ENCODE measurements at regions not wholly inside any gene's neighbourhood (a gene's known extent, or its start where the extent isn't known, plus 50 kb on each side); places are given as distances from the start of the nearest gene placed in this dataset.

DNA sequence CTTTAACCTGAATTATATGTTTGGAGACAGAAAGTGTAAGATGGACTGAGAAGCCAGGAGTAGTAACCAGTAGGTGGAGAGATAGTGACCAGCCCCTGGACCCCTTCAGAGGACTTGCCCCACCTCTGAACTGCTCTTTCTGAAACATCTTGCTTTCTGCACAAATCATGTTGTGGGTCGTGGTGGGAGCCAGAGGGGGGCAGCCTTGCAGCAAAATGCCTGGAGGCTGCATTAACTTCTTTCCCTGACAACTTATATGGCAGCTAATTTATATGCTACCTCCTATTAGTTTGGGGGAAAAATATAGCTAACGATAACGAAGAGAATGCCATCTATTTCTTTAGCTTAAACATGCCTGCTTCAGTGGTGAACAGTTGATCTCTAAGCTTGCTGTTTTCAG lies 859.8 kb downstream of the MAFB start:
- Histone ChIP-seq H3K27me3 (peaks cover 0 to 4% (median 0%) of the 10 kb centered on the region in 7 donors), H3K36me3 (no peaks in the 10 kb centered on the region), H3K27ac (no peak overlapping the region), H3K9me3 (no peaks in the 10 kb centered on the region), H3K4me1 (peaks cover 0 to 10% (median 0%) of the 10 kb centered on the region in 9 donors), H3K4me3 (no peak overlapping the region)
- WGBS, 2 donors = 47 to 49% methylated on average over 3 of the region's 3 CpGs
- ATAC-seq (peak in 1 of 8 donors; percentile 61), DNase-seq (peak; percentile 11 to 18)
- TF ChIP-seq, protein P1, sequence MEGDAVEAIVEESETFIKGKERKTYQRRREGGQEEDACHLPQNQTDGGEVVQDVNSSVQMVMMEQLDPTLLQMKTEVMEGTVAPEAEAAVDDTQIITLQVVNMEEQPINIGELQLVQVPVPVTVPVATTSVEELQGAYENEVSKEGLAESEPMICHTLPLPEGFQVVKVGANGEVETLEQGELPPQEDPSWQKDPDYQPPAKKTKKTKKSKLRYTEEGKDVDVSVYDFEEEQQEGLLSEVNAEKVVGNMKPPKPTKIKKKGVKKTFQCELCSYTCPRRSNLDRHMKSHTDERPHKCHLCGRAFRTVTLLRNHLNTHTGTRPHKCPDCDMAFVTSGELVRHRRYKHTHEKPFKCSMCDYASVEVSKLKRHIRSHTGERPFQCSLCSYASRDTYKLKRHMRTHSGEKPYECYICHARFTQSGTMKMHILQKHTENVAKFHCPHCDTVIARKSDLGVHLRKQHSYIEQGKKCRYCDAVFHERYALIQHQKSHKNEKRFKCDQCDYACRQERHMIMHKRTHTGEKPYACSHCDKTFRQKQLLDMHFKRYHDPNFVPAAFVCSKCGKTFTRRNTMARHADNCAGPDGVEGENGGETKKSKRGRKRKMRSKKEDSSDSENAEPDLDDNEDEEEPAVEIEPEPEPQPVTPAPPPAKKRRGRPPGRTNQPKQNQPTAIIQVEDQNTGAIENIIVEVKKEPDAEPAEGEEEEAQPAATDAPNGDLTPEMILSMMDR (IDR thresholded peaks at IDR 0.05) = peak in 7 of 9 donors; percentile 24 to 49 (median 39)
- intact Hi-C loops (cut with DNase I) = loop anchor here in 1 of 10 donors (2.0 kb wide), 1 partner anchor 20 kb away; no protein-coding TSS in a partner anchor

DNA sequence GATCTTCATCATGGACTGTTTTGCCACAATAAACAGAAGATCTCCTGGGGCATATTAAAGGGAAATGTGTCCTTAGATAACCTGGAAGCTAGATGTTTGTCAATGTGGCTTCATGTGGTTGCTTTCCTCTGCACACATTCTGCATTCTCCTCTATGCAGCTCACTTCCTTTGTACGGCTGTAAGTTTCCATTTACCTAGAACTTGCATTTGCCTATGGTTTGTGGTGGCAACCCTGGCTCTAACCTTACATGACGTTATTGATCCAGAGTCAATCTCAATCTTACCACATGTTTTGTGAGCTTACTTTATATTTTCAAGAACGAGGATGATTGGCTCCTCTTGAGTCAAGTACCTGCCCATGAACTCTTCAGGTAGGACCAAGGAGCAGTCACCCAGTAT lies 863.1 kb downstream of the MAFB start:
- DNase-seq (no peak), ATAC-seq (no peak)
- no peak overlapping the region for H3K27ac ChIP-seq
- TF ChIP-seq, protein P1 (IDR thresholded peaks at IDR 0.05) = no peak
- WGBS, 2 donors = 66 to 68% methylated on average over 3 of the region's 3 CpGs
- peaks cover 0 to 15% (median 0%) of the 10 kb centered on the region in 9 donors for H3K4me1 ChIP-seq
- H3K27me3 ChIP-seq = peaks cover 0 to 4% (median 0%) of the 10 kb centered on the region in 7 donors
- intact Hi-C loops (cut with DNase I) = no loop called here
- H3K36me3 ChIP-seq = no peaks in the 10 kb centered on the region
- no peaks in the 10 kb centered on the region for H3K9me3 ChIP-seq
- H3K4me3 ChIP-seq = no peak overlapping the region

DNA sequence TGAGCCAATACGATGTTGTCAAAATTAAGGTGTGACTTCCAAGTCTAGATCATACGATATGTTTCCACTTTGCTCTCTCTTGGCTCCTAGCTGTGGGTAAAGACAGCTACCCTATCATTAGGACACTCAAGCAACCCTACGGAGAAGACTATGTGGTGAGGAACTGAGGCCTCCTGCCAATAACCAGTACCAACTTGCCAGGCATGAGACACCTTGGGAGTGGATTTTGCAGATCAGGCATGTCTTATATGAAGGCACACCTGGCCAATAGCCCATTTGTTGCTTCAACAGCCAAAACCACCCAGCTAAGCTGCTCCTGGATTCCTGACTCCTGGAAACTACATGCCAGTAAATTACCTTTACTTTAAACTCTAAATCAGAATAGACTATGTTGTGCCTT lies 863.4 kb downstream of the DHX35 start:
- intact Hi-C loops (cut with DNase I) = no loop called here
- TF ChIP-seq, protein P1 (IDR thresholded peaks at IDR 0.05) = no peak

DNA sequence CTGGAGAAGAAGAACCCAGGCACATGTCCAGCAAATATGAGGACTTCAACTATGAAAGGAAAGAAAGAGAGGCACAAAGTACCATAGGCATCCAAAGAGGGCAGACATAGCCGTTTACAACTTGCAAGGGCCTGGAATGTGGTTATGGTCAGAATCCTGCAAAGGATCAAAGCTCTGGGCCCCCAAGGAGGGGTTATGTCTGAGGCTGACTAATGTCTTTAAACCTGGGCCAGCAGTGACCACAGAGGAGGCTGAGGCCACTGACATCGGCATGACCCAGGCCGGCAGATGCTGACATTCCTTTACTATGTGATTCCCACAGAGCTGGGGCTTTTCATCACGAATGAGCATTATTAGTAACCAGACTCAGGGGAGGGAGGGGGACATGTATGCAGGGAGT lies 861.1 kb downstream of the DHX35 start:
- intact Hi-C loops (cut with DNase I) = no loop called here
- Histone ChIP-seq H3K9me3 (no peaks in the 10 kb centered on the region), H3K27ac (no peak overlapping the region), H3K36me3 (no peaks in the 10 kb centered on the region), H3K4me1 (peaks cover 0 to 10% (median 0%) of the 10 kb centered on the region in 9 donors), H3K4me3 (no peak overlapping the region), H3K27me3 (peaks cover 0 to 4% (median 0%) of the 10 kb centered on the region in 7 donors)
- WGBS, 2 donors = 52 to 73% methylated on average over 4 of the region's 4 CpGs
- ATAC-seq (peak in 3 of 8 donors; percentile 20 to 55 (median 35)), DNase-seq (no peak)
- TF ChIP-seq, protein P1 (IDR thresholded peaks at IDR 0.05) = no peak

More for the DNA sequence above, 863.4 kb downstream of the DHX35 start:
- WGBS, 2 donors = 78 to 90% methylated on average over 3 of the region's 3 CpGs
- Histone ChIP-seq H3K27me3 (peaks cover 0 to 4% (median 0%) of the 10 kb centered on the region in 7 donors), H3K9me3 (no peaks in the 10 kb centered on the region), H3K4me1 (peaks cover 0 to 15% (median 0%) of the 10 kb centered on the region in 9 donors), H3K36me3 (no peaks in the 10 kb centered on the region), H3K27ac (no peak overlapping the region), H3K4me3 (no peak overlapping the region)
- no peak for DNase-seq
- ATAC-seq = no peak
